ENCODE measurements at regions not wholly inside any gene's neighbourhood (a gene's known extent, or its start where the extent isn't known, plus 50 kb on each side); places are given as distances from the start of the nearest gene placed in this dataset.

- DNase-seq (ENCODE audit: low read depth in 2 of 2): no peak
Measured at GRCh38 chr4:14299166-14299565, 671.6 kb upstream of the BOD1L1 start.

GRCh38 chr4:14302021-14302420, 674.5 kb upstream of the BOD1L1 start:
- no peak for DNase-seq (ENCODE audit: low read depth in 2 of 2)

- DNase-seq (ENCODE audit: low read depth in 2 of 2): no peak
Measured at GRCh38 chr4:14303856-14304255, 676.3 kb upstream of the BOD1L1 start.

GRCh38 chr4:14308229-14308651, 680.7 kb upstream of the BOD1L1 start:
- DNase-seq (ENCODE audit: low read depth in 2 of 2): no peak

- DNase-seq (ENCODE audit: low read depth in 2 of 2): no peak
Measured at GRCh38 chr4:14309431-14309830, 681.9 kb upstream of the BOD1L1 start.

- no peak for DNase-seq (ENCODE audit: low read depth in 2 of 2)
Measured at GRCh38 chr4:14313757-14314156, 686.2 kb upstream of the BOD1L1 start.

- DNase-seq (ENCODE audit: low read depth in 2 of 2): no peak
Measured at GRCh38 chr4:14315129-14315528, 687.2 kb upstream of the CPEB2 start.

- DNase-seq (ENCODE audit: low read depth in 2 of 2): no peak
Measured at GRCh38 chr4:14317351-14317750, 684.9 kb upstream of the CPEB2 start.

- DNase-seq (ENCODE audit: low read depth in 2 of 2): no peak
Measured at GRCh38 chr4:14318671-14319070, 683.6 kb upstream of the CPEB2 start.

- DNase-seq (ENCODE audit: low read depth in 2 of 2): no peak
Measured at GRCh38 chr4:14321723-14322122, 680.6 kb upstream of the CPEB2 start.

GRCh38 chr4:14323191-14323590, 679.1 kb upstream of the CPEB2 start:
- DNase-seq (ENCODE audit: low read depth in 2 of 2): no peak

- no peak for DNase-seq (ENCODE audit: low read depth in 2 of 2)
Measured at GRCh38 chr4:14329228-14329627, 673.1 kb upstream of the CPEB2 start.

- DNase-seq (ENCODE audit: low read depth in 2 of 2): no peak
Measured at GRCh38 chr4:14333616-14334015, 668.7 kb upstream of the CPEB2 start.

GRCh38 chr4:14334166-14334565, 668.1 kb upstream of the CPEB2 start:
- no peak for DNase-seq (ENCODE audit: low read depth in 2 of 2)

- no peak for DNase-seq (ENCODE audit: low read depth in 2 of 2)
Measured at GRCh38 chr4:14335872-14336271, 666.4 kb upstream of the CPEB2 start.

- no peak for DNase-seq (ENCODE audit: low read depth in 2 of 2)
Measured at GRCh38 chr4:14336656-14337055, 665.6 kb upstream of the CPEB2 start.

- no peak for DNase-seq (ENCODE audit: low read depth in 2 of 2)
Measured at GRCh38 chr4:14337892-14338584, 664.2 kb upstream of the CPEB2 start.

- no peak for DNase-seq (ENCODE audit: low read depth in 2 of 2)
Measured at GRCh38 chr4:14338585-14339265, 663.6 kb upstream of the CPEB2 start.

- DNase-seq (ENCODE audit: low read depth in 2 of 2): no peak
Measured at GRCh38 chr4:14339715-14340114, 662.6 kb upstream of the CPEB2 start.

GRCh38 chr4:14340321-14340720, 662.0 kb upstream of the CPEB2 start:
- DNase-seq (ENCODE audit: low read depth in 2 of 2): no peak

- DNase-seq (ENCODE audit: low read depth in 2 of 2): no peak
Measured at GRCh38 chr4:14343961-14344360, 658.3 kb upstream of the CPEB2 start.

GRCh38 chr4:14345356-14345775, 656.9 kb upstream of the CPEB2 start:
- DNase-seq (ENCODE audit: low read depth in 2 of 2): no peak

GRCh38 chr4:14347526-14347925, 654.8 kb upstream of the CPEB2 start:
- no peak for DNase-seq (ENCODE audit: low read depth in 2 of 2)

- DNase-seq (ENCODE audit: low read depth in 2 of 2): no peak
Measured at GRCh38 chr4:14348506-14348905, 653.8 kb upstream of the CPEB2 start.

All from fibroblast of skin of left biceps (primary cell).